GM12878 (cell line): ENCODE measurements at regions not wholly inside any gene's neighbourhood (a gene's known extent, or its start where the extent isn't known, plus 50 kb on each side); places are given as distances from the start of the nearest gene placed in this dataset.

Source experiments
- CEBPB ChIP-seq, 2 experiments: fragments of 150-350 bp in 1 of 2; IDR thresholded peaks; 2 replicates each; pipeline ENCODE4 v1.6.1; 2012 to 2014; ENCODE audit warnings: low read depth in 2 of 2, low read length in 2 of 2, borderline replicate concordance in 1 of 2, inconsistent platforms in 1 of 2
- CTCF ChIP-seq, 3 experiments: IDR thresholded peaks in 2 of 3; conservative IDR thresholded peaks in 1 of 3; 2 replicates each; pipeline ENCODE4 v1.5.1; 2011; ENCODE audit warnings: low read depth in 3 of 3, low read length in 3 of 3, mild to moderate bottlenecking in 3 of 3, control low read depth in 2 of 3, moderate library complexity in 2 of 3, inconsistent platforms in 1 of 3, mixed read lengths in 1 of 3; ENCODE audit not compliant: control insufficient read depth in 2 of 3, insufficient read depth in 1 of 3; ENCODE audit errors: extremely low read depth in 1 of 3
- EP300 ChIP-seq, 2 experiments: fragments of 150-350 bp in 1 of 2; IDR thresholded peaks; 2 replicates each; pipeline ENCODE4 v1.6.1; 2011 to 2012; ENCODE audit warnings: low read depth in 2 of 2, low read length in 2 of 2, borderline replicate concordance in 1 of 2, improper control_type of control experiment in 1 of 2, inconsistent platforms in 1 of 2; ENCODE audit not compliant: control insufficient read depth in 1 of 2
- FOS ChIP-seq: IDR thresholded peaks from 3 replicates; pipeline ENCODE4 v1.6.1; 2011; ENCODE audit warnings: borderline replicate concordance; ENCODE audit not compliant: insufficient read length; ENCODE audit errors: extremely low read depth
- KDM1A ChIP-seq: fragments of 200-600 bp; sonication (generic); IDR thresholded peaks from 2 replicates; pipeline ENCODE4 v1.6.1; 2016; ENCODE audit warnings: borderline replicate concordance
- POLR2AphosphoS2 ChIP-seq: IDR thresholded peaks from 2 replicates; pipeline ENCODE4 v1.6.1; 2011; ENCODE audit warnings: low read depth, mild to moderate bottlenecking, low read length, improper control_type of control experiment, moderate library complexity
- RFX5 ChIP-seq: IDR thresholded peaks from 2 replicates; pipeline ENCODE4 v1.6.1; 2011; ENCODE audit warnings: low read depth, low read length, improper control_type of control experiment
- SIX5 ChIP-seq: IDR thresholded peaks from 2 replicates; pipeline ENCODE4 v1.6.1; 2011; ENCODE audit warnings: mild to moderate bottlenecking, low read depth, low read length, moderate library complexity; ENCODE audit not compliant: severe bottlenecking
- SMC3 ChIP-seq: IDR thresholded peaks from 2 replicates; pipeline ENCODE4 v1.6.1; 2011; ENCODE audit warnings: low read length, improper control_type of control experiment, borderline replicate concordance
- TBL1XR1 ChIP-seq: IDR thresholded peaks from 2 replicates; pipeline ENCODE4 v1.6.1; 2012; ENCODE audit warnings: low read depth, low read length, improper control_type of control experiment
- TCF12 ChIP-seq: IDR thresholded peaks from 2 replicates; pipeline ENCODE4 v1.6.1; 2011; ENCODE audit warnings: low read depth, mild to moderate bottlenecking, low read length
- USF2 ChIP-seq: IDR thresholded peaks from 2 replicates; pipeline ENCODE4 v1.6.1; 2011; ENCODE audit warnings: low read depth, low read length, improper control_type of control experiment, borderline replicate concordance

GRCh38 chr12:75724307-75724927, 213.0 kb upstream of the KRR1 start:
- TF ChIP-seq POLR2AphosphoS2 (no peak), TCF12 (no peak), RFX5 (no peak), FOS (no peak), CEBPB (IDR thresholded peaks at IDR 0.05; ENCODE audit: borderline replicate concordance in 1 of 2, low read depth in 2 of 2, low read length in 2 of 2) (no peak), CTCF (IDR thresholded peaks at IDR 0.05 in 2 of 3, conservative IDR thresholded peaks at IDR 0.05 in 1 of 3; ENCODE audit: control insufficient read depth in 2 of 3, extremely low read depth in 1 of 3, insufficient read depth in 1 of 3, low read depth in 3 of 3, low read length in 3 of 3) (no peak), USF2 (no peak), KDM1A (no peak), SMC3 (no peak), SIX5 (no peak), EP300 (IDR thresholded peaks at IDR 0.05; ENCODE audit: borderline replicate concordance in 1 of 2, control insufficient read depth in 1 of 2, low read depth in 2 of 2, low read length in 2 of 2) (no peak), TBL1XR1 (no peak)
